H1 (cell line): ENCODE measurements at regions not wholly inside any gene's neighbourhood (a gene's known extent, or its start where the extent isn't known, plus 50 kb on each side); places are given as distances from the start of the nearest gene placed in this dataset.

Source experiments
- CTCF ChIA-PET: fragments of 300-600 bp; sonication (Branson Sonifier 250); formaldehyde crosslinking; loops from one replicate; lab custom pipeline; 2021; ENCODE audit not compliant: partially characterized antibody; lab: Charles Lee
- POLR2A ChIA-PET: fragments of 300-600 bp; sonication (Branson Sonifier 250); formaldehyde crosslinking; loops from one replicate; lab custom pipeline; 2021; ENCODE audit warnings: inconsistent platforms; ENCODE audit not compliant: partially characterized antibody; lab: Charles Lee
- DNase-seq, 2 experiments: peaks; one replicate each; pipeline versions ENCODE4 v3.0.0 to v3.0.0-alpha.2; 2010 to 2022; ENCODE audit warnings: low spot score in 2 of 2, low read depth in 1 of 2, mixed read lengths in 1 of 2
- FAIRE-seq: peaks from 2 replicates; lab custom pipeline; 2011; peaks lifted over from hg19 to GRCh38; lab: Jason Lieb, UNC
- H2AFZ ChIP-seq: 2 replicates; pipeline ENCODE4 v1.8.1; 2012; ENCODE audit warnings: low read length, inconsistent platforms
- H2AK5ac ChIP-seq: 2 replicates; pipeline ENCODE4 v1.6.1; 2013; ENCODE audit warnings: low read depth, low read length
- H2BK120ac ChIP-seq: replicated peaks from 2 replicates; pipeline ENCODE3; 2013; ENCODE audit warnings: low read depth, low read length, inconsistent platforms
- H2BK12ac ChIP-seq: 2 replicates; pipeline ENCODE4 v1.6.1; 2013; ENCODE audit warnings: low read depth, low read length
- H2BK15ac ChIP-seq: 2 replicates; pipeline ENCODE4 v1.6.1; 2013; ENCODE audit warnings: low read length
- H2BK20ac ChIP-seq: 2 replicates; pipeline ENCODE4 v1.6.1; 2013; ENCODE audit warnings: low read length
- H2BK5ac ChIP-seq: 2 replicates; pipeline ENCODE4 v1.6.1; 2013; ENCODE audit warnings: low read depth, low read length
- H3K14ac ChIP-seq: 2 replicates; pipeline ENCODE4 v1.6.1; 2013; ENCODE audit warnings: inconsistent platforms; ENCODE audit not compliant: insufficient read length
- H3K18ac ChIP-seq: 2 replicates; pipeline ENCODE4 v1.6.1; 2013; ENCODE audit warnings: low read length; ENCODE audit errors: extremely low read depth
- H3K23ac ChIP-seq: 2 replicates; pipeline ENCODE4 v1.6.1; 2013; ENCODE audit warnings: inconsistent platforms; ENCODE audit not compliant: insufficient read length
- H3K23me2 ChIP-seq: 2 replicates; pipeline ENCODE4 v1.6.1; 2013; ENCODE audit warnings: low read depth, low read length
- H3K27ac ChIP-seq: 2 replicates; pipeline ENCODE4 v1.6.1; 2011; ENCODE audit warnings: low read depth, low read length, inconsistent platforms
- H3K27me3 ChIP-seq, 4 experiments: replicated peaks in 1 of 4; 1 replicate in 1 of 4; 2 replicates in 3 of 4; pipeline versions ENCODE4 v1.6.1 to v1.8.1; 2011 to 2013; ENCODE audit warnings: low read length in 3 of 4, mild to moderate bottlenecking in 3 of 4, inconsistent platforms in 2 of 4, mixed read lengths in 2 of 4, moderate library complexity in 1 of 4; ENCODE audit not compliant: control insufficient read depth in 3 of 4, insufficient read depth in 3 of 4; ENCODE audit errors: extremely low read depth in 1 of 4
- H3K36me3 ChIP-seq, 4 experiments: 2 replicates each; pipeline versions ENCODE4 v1.6.1 to v1.8.1; 2011 to 2013; ENCODE audit warnings: mild to moderate bottlenecking in 4 of 4, low read length in 3 of 4, moderate library complexity in 2 of 4, control low read depth in 1 of 4, inconsistent platforms in 1 of 4; ENCODE audit not compliant: insufficient read depth in 4 of 4, control insufficient read depth in 2 of 4
- H3K4ac ChIP-seq: replicated peaks from 2 replicates; pipeline ENCODE3; 2013; ENCODE audit warnings: low read length, low read depth, mixed read lengths, inconsistent platforms; ENCODE audit not compliant: insufficient read length
- H3K4me1 ChIP-seq, 4 experiments: replicated peaks in 1 of 4; 1 replicate in 1 of 4; 2 replicates in 3 of 4; pipeline versions ENCODE4 v1.6.1 to v1.8.1; 2011 to 2013; ENCODE audit warnings: low read length in 3 of 4, inconsistent platforms in 2 of 4, mixed read lengths in 1 of 4; ENCODE audit not compliant: insufficient read depth in 4 of 4, control insufficient read depth in 3 of 4
- H3K4me2 ChIP-seq, 2 experiments: 2 replicates each; pipeline versions ENCODE4 v1.6.1 to v1.8.1; 2011 to 2013; ENCODE audit warnings: low read depth in 2 of 2, low read length in 2 of 2, control low read depth in 1 of 2, inconsistent platforms in 1 of 2, mild to moderate bottlenecking in 1 of 2; ENCODE audit not compliant: insufficient read depth in 1 of 2
- H3K4me3 ChIP-seq, 4 experiments: fragments of 200-600, 300-600 bp in 1 of 4; sonication (generic), shearing (Covaris generic), sonication (Bioruptor Twin) in 1 of 4; 2 replicates each; pipeline versions ENCODE4 v1.5.1 to v1.8.1; 2011 to 2016; ENCODE audit warnings: low read length in 4 of 4, low read depth in 3 of 4, control low read depth in 2 of 4, inconsistent platforms in 2 of 4, mild to moderate bottlenecking in 2 of 4, mixed read lengths in 1 of 4, moderate library complexity in 1 of 4; ENCODE audit not compliant: insufficient read depth in 2 of 4; ENCODE audit errors: extremely low read depth in 1 of 4
- H3K56ac ChIP-seq: replicated peaks from 2 replicates; pipeline ENCODE3; 2013; ENCODE audit warnings: low read depth, mild to moderate bottlenecking, mixed read lengths, low read length, inconsistent platforms; ENCODE audit not compliant: insufficient read length
- H3K79me1 ChIP-seq: 2 replicates; pipeline ENCODE4 v1.6.1; 2013; ENCODE audit warnings: low read depth, low read length, control low read depth
- H3K79me2 ChIP-seq, 2 experiments: 2 replicates each; pipeline versions ENCODE4 v1.6.1 to v1.8.1; 2012 to 2013; ENCODE audit warnings: low read length in 2 of 2, mild to moderate bottlenecking in 2 of 2, inconsistent platforms in 1 of 2; ENCODE audit not compliant: insufficient read depth in 2 of 2, control insufficient read depth in 1 of 2
- H3K9ac ChIP-seq, 4 experiments: replicated peaks in 1 of 4; 1 replicate in 1 of 4; 2 replicates in 3 of 4; pipeline versions ENCODE4 v1.6.1 to v1.8.1; 2011 to 2013; ENCODE audit warnings: low read depth in 3 of 4, low read length in 3 of 4, control low read depth in 2 of 4, mild to moderate bottlenecking in 2 of 4, moderate library complexity in 2 of 4, inconsistent platforms in 1 of 4; ENCODE audit errors: extremely low read depth in 1 of 4
- H3K9me3 ChIP-seq, 2 experiments: 2 replicates each; pipeline versions ENCODE4 v1.6.1 to v1.8.1; 2012 to 2013; ENCODE audit warnings: mild to moderate bottlenecking in 2 of 2, moderate library complexity in 2 of 2, control low read depth in 1 of 2, inconsistent platforms in 1 of 2, low read depth in 1 of 2, low read length in 1 of 2, mixed read lengths in 1 of 2; ENCODE audit not compliant: insufficient read depth in 2 of 2
- H4K20me1 ChIP-seq, 2 experiments: replicated peaks in 1 of 2; 2 replicates each; pipeline versions ENCODE3 to v1.8.1; 2011 to 2013; ENCODE audit warnings: inconsistent platforms in 2 of 2, low read length in 2 of 2, mild to moderate bottlenecking in 1 of 2; ENCODE audit not compliant: insufficient read depth in 2 of 2, control insufficient read depth in 1 of 2
- H4K5ac ChIP-seq: 2 replicates; pipeline ENCODE4 v1.6.1; 2013; ENCODE audit warnings: low read length, low read depth, mixed read lengths, inconsistent platforms; ENCODE audit not compliant: insufficient read length
- H4K8ac ChIP-seq: 2 replicates; pipeline ENCODE4 v1.8.0; 2013; ENCODE audit warnings: mild to moderate bottlenecking, moderate library complexity, low read length, inconsistent platforms; ENCODE audit not compliant: insufficient read depth; ENCODE audit errors: extremely low read depth
- H4K91ac ChIP-seq: replicated peaks from 2 replicates; pipeline ENCODE3; 2013; ENCODE audit warnings: low read length, mixed read lengths, inconsistent platforms; ENCODE audit not compliant: insufficient read length
- CHD1 ChIP-seq: IDR thresholded peaks from 2 replicates; pipeline ENCODE4 v1.6.1; 2012; ENCODE audit warnings: low read depth, low read length, improper control_type of control experiment
- GABPA ChIP-seq: IDR thresholded peaks from 2 replicates; pipeline ENCODE4 v1.6.1; 2011; ENCODE audit warnings: mild to moderate bottlenecking, low read length, moderate library complexity, borderline replicate concordance; ENCODE audit not compliant: insufficient read depth
- NRF1 ChIP-seq: IDR thresholded peaks from 2 replicates; pipeline ENCODE4 v1.6.1; 2011; ENCODE audit warnings: mild to moderate bottlenecking, low read depth, low read length, improper control_type of control experiment
- POU5F1 ChIP-seq: IDR thresholded peaks from 2 replicates; pipeline ENCODE4 v1.6.1; 2011; ENCODE audit warnings: low read depth, mild to moderate bottlenecking, low read length, moderate library complexity
- RBBP5 ChIP-seq: IDR thresholded peaks from 2 replicates; pipeline ENCODE4 v1.7.1; 2012; ENCODE audit warnings: low read depth, mild to moderate bottlenecking, inconsistent platforms, low read length, moderate library complexity, borderline replicate concordance
- RFX5 ChIP-seq: IDR thresholded peaks from 2 replicates; pipeline ENCODE4 v1.6.1; 2011; ENCODE audit warnings: low read depth, low read length, improper control_type of control experiment, borderline replicate concordance
- SP2 ChIP-seq: IDR thresholded peaks from 2 replicates; pipeline ENCODE4 v1.6.1; 2012; ENCODE audit warnings: mild to moderate bottlenecking, low read length, inconsistent platforms
- TBP ChIP-seq: IDR thresholded peaks from 2 replicates; pipeline ENCODE4 v1.6.1; 2011; ENCODE audit warnings: low read depth, low read length, improper control_type of control experiment
- YY1 ChIP-seq: IDR thresholded peaks from 2 replicates; pipeline ENCODE4 v1.6.1; 2011; ENCODE audit warnings: low read depth, mild to moderate bottlenecking, low read length
- WGBS, 2 experiments: shearing (Covaris generic) in 1 of 2; methylation state at CpG; one replicate each; pipeline versions ENCODE4 v1.1.6 to v1.1.7; 2013 to 2015; ENCODE audit warnings: low lambda C conversion rate in 2 of 2, mixed read lengths in 2 of 2, inconsistent platforms in 1 of 2, low coverage in 1 of 2, missing lambda C conversion rate in 1 of 2; ENCODE audit not compliant: insufficient replicate concordance in 2 of 2, insufficient coverage in 1 of 2, insufficient read length in 1 of 2; ENCODE audit errors: extremely low coverage in 1 of 2, missing lambda C conversion rate in 1 of 2; 5-methylcytosine and 5-hydroxymethylcytosine counted together
- TF ChIP-seq, protein P1 (sequence below), 3 experiments: IDR thresholded peaks; 1 replicate in 2 of 3; 2 replicates in 1 of 3; pipeline versions ENCODE4 v1.5.1 to v1.6.1; 2011; ENCODE audit warnings: low read length in 3 of 3, mild to moderate bottlenecking in 3 of 3, inconsistent platforms in 2 of 3, low read depth in 1 of 3, moderate library complexity in 1 of 3; ENCODE audit not compliant: insufficient read depth in 1 of 3; ENCODE audit errors: control extremely low read depth in 1 of 3

- H2BK20ac ChIP-seq: no peak overlapping the region
- FAIRE-seq: no peak
- H3K18ac ChIP-seq: no peak overlapping the region
- TF ChIP-seq NRF1 (no peak), TBP (no peak), CHD1 (no peak), RBBP5 (no peak), RFX5 (no peak), SP2 (no peak), YY1 (no peak), GABPA (no peak), POU5F1 (no peak)
- TF ChIP-seq, protein P1, sequence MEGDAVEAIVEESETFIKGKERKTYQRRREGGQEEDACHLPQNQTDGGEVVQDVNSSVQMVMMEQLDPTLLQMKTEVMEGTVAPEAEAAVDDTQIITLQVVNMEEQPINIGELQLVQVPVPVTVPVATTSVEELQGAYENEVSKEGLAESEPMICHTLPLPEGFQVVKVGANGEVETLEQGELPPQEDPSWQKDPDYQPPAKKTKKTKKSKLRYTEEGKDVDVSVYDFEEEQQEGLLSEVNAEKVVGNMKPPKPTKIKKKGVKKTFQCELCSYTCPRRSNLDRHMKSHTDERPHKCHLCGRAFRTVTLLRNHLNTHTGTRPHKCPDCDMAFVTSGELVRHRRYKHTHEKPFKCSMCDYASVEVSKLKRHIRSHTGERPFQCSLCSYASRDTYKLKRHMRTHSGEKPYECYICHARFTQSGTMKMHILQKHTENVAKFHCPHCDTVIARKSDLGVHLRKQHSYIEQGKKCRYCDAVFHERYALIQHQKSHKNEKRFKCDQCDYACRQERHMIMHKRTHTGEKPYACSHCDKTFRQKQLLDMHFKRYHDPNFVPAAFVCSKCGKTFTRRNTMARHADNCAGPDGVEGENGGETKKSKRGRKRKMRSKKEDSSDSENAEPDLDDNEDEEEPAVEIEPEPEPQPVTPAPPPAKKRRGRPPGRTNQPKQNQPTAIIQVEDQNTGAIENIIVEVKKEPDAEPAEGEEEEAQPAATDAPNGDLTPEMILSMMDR (IDR thresholded peaks at IDR 0.05; ENCODE audit: control extremely low read depth in 1 of 3, insufficient read depth in 1 of 3, low read depth in 1 of 3, low read length in 3 of 3): no peak
- WGBS, 2 experiments: 84% methylated on average over 1 of the region's 1 CpG; no CpG with 5 or more reads in 1 of the 2 experiments
- no peak overlapping the region for H3K4ac ChIP-seq
- H4K20me1 ChIP-seq: no peaks in the 10 kb centered on the region
- no peaks in the 10 kb centered on the region for H3K23me2 ChIP-seq
- no peaks in the 10 kb centered on the region for H3K36me3 ChIP-seq
- no peak overlapping the region for H2BK12ac ChIP-seq
- H3K23ac ChIP-seq: no peak overlapping the region
- H3K79me1 ChIP-seq: no peaks in the 10 kb centered on the region
- H3K79me2 ChIP-seq: no peaks in the 10 kb centered on the region
- H2BK120ac ChIP-seq: no peak overlapping the region
- no peak overlapping the region for H2BK5ac ChIP-seq
- H3K4me1 ChIP-seq: no peaks in the 10 kb centered on the region
- H4K5ac ChIP-seq: no peak overlapping the region
- H4K8ac ChIP-seq: no peak overlapping the region
- no peak overlapping the region for H2AK5ac ChIP-seq
- no peak overlapping the region for H3K14ac ChIP-seq
- peak overlapping the region; percentile 38; the same call in 1 of the 2 replicates for H2AFZ ChIP-seq
- no peak overlapping the region for H3K4me2 ChIP-seq
- no peaks in the 10 kb centered on the region for H3K9me3 ChIP-seq
- H3K4me3 ChIP-seq: no peak overlapping the region
- H3K27ac ChIP-seq: no peak overlapping the region
- no peak overlapping the region for H4K91ac ChIP-seq
- H3K56ac ChIP-seq: no peak overlapping the region
- DNase-seq: no peak
- H3K27me3 ChIP-seq: no peaks in the 10 kb centered on the region
- H3K9ac ChIP-seq: no peak overlapping the region
- ChIA-PET CTCF (interaction anchor here (0.9 to 2.1 kb wide), 3 partner anchors 12 to 83 kb away, joined by 3 to 4 read pairs (median 3); no protein-coding TSS in a partner anchor), POLR2A (no interaction called here)
- H2BK15ac ChIP-seq: no peak overlapping the region
These were observed 70.6 kb upstream of the ZC3H12C start for GRCh38 chr11:110022548-110022947.
